Gastroesophageal sphincter (tissue), 4 donors: ENCODE measurements at regions not wholly inside any gene's neighbourhood (a gene's known extent, or its start where the extent isn't known, plus 50 kb on each side); places are given as distances from the start of the nearest gene placed in this dataset.

Source experiments
- ATAC-seq: fragments of 150-250 bp; one replicate; pipeline ENCODE4 v1.9.1; 2016; ENCODE audit warnings: mild to moderate bottlenecking, moderate library complexity
- H3K27ac ChIP-seq, 4 donors: fragments of 200-600 bp; sonication (generic) in 3 of 4; 1 replicate in 3 of 4; 2 replicates in 1 of 4; pipeline ENCODE4 v1.5.1; 2016 to 2019
- H3K27me3 ChIP-seq: fragments of 200-600 bp; sonication (generic); one replicate; pipeline ENCODE4 v1.5.1; 2019
- H3K36me3 ChIP-seq, 2 donors: fragments of 200-600 bp; sonication (generic); one replicate each; pipeline ENCODE4 v1.5.1; 2019; ENCODE audit warnings: control low read depth in 1 of 2
- H3K4me1 ChIP-seq, 3 donors: fragments of 200-600 bp; sonication (generic); 1 replicate in 2 of 3; 2 replicates in 1 of 3; pipeline ENCODE4 v1.5.1; 2016 to 2019; ENCODE audit warnings: control low read depth in 2 of 3
- H3K4me3 ChIP-seq, 2 donors: fragments of 200-600 bp; sonication (generic); one replicate each; pipeline ENCODE4 v1.5.1; 2019; ENCODE audit warnings: mild to moderate bottlenecking in 1 of 2, moderate library complexity in 1 of 2
- H3K9me3 ChIP-seq, 3 donors: fragments of 200-600 bp; sonication (generic); one replicate each; pipeline ENCODE4 v1.5.1; 2017 to 2019; ENCODE audit warnings: control low read depth in 2 of 3
- CTCF ChIP-seq, 4 experiments: fragments of 200-600 bp in 2 of 4; fragments of 450-650 bp in 2 of 4; sonication (generic) in 1 of 4; IDR thresholded peaks; one replicate each; pipeline ENCODE4 v1.5.1; 2017 to 2019; ENCODE audit warnings: antibody characterized with exemption in 4 of 4, mild to moderate bottlenecking in 2 of 4, moderate library complexity in 2 of 4
- EP300 ChIP-seq: sonication (generic); formaldehyde crosslinking; IDR thresholded peaks from one replicate; pipeline ENCODE4 v1.6.1; 2017; ENCODE audit warnings: antibody characterized with exemption, mild to moderate bottlenecking
- POLR2A ChIP-seq, 2 donors: fragments of 450-650 bp; IDR thresholded peaks; one replicate each; pipeline ENCODE4 v1.6.1; 2017; ENCODE audit warnings: antibody characterized with exemption in 2 of 2, mild to moderate bottlenecking in 2 of 2, moderate library complexity in 1 of 2
- POLR2AphosphoS5 ChIP-seq: sonication (generic); formaldehyde crosslinking; IDR thresholded peaks from one replicate; pipeline ENCODE4 v1.6.1; 2017; ENCODE audit warnings: antibody characterized with exemption
- WGBS, 2 donors: methylation state at CpG; one replicate each; pipeline ENCODE4 v1.1.5; 2018; ENCODE audit warnings: low coverage in 1 of 2; 5-methylcytosine and 5-hydroxymethylcytosine counted together

- no peak overlapping the region for H3K27ac ChIP-seq
- H3K36me3 ChIP-seq, result no peaks in the 10 kb centered on the region
- ATAC-seq, result no peak
- H3K4me3 ChIP-seq, result no peak overlapping the region
- no peaks in the 10 kb centered on the region for H3K27me3 ChIP-seq
- TF ChIP-seq POLR2AphosphoS5 (no peak), EP300 (no peak), POLR2A (IDR thresholded peaks at IDR 0.05) (no peak), CTCF (IDR thresholded peaks at IDR 0.05) (no peak)
- H3K4me1 ChIP-seq, result peaks cover 0 to 5% (median 0%) of the 10 kb centered on the region in 3 donors
- no peaks in the 10 kb centered on the region for H3K9me3 ChIP-seq
Measured at GRCh38 chr6:3981917-3982316, 97.0 kb downstream of the FAM217A start.

- no peak for ATAC-seq
- no peak for TF ChIP-seq CTCF (IDR thresholded peaks at IDR 0.05)
- no peak for TF ChIP-seq POLR2A (IDR thresholded peaks at IDR 0.05)
- no peak for TF ChIP-seq EP300
- no peak for TF ChIP-seq POLR2AphosphoS5
- Histone ChIP-seq H3K4me3 (no peak overlapping the region), H3K27ac (no peak overlapping the region), H3K9me3 (no peaks in the 10 kb centered on the region), H3K27me3 (no peaks in the 10 kb centered on the region), H3K4me1 (no peaks in the 10 kb centered on the region), H3K36me3 (no peaks in the 10 kb centered on the region)
- 88 to 90% methylated on average over 1 to 2 of the region's 2 CpGs for WGBS, 2 donors
Measured at GRCh38 chr6:3983778-3984177, 95.2 kb downstream of the FAM217A start.

GRCh38 chr6:3984494-3984893, 94.4 kb downstream of the FAM217A start:
- no peak for TF ChIP-seq POLR2A (IDR thresholded peaks at IDR 0.05)
- TF ChIP-seq CTCF (IDR thresholded peaks at IDR 0.05), result no peak
- TF ChIP-seq EP300, result no peak
- TF ChIP-seq POLR2AphosphoS5, result no peak
- Histone ChIP-seq H3K9me3 (no peaks in the 10 kb centered on the region), H3K4me1 (no peaks in the 10 kb centered on the region), H3K27ac (no peak overlapping the region), H3K36me3 (no peaks in the 10 kb centered on the region), H3K4me3 (no peak overlapping the region), H3K27me3 (no peaks in the 10 kb centered on the region)
- 85 to 90% methylated on average over 5 of the region's 5 CpGs for WGBS, 2 donors
- no peak for ATAC-seq

GRCh38 chr6:3986241-3986640, 92.7 kb downstream of the FAM217A start:
- H3K27ac ChIP-seq, result no peak overlapping the region
- H3K9me3 ChIP-seq, result no peaks in the 10 kb centered on the region
- H3K27me3 ChIP-seq, result no peaks in the 10 kb centered on the region
- peaks cover 0 to 16% (median 4%) of the 10 kb centered on the region in 3 donors for H3K4me1 ChIP-seq
- 89% methylated on average over 2 to 3 of the region's 3 CpGs for WGBS, 2 donors
- TF ChIP-seq POLR2AphosphoS5 (no peak), EP300 (no peak), CTCF (IDR thresholded peaks at IDR 0.05) (no peak), POLR2A (IDR thresholded peaks at IDR 0.05) (no peak)
- ATAC-seq, result no peak
- H3K4me3 ChIP-seq, result no peak overlapping the region
- H3K36me3 ChIP-seq, result no peaks in the 10 kb centered on the region

- no peaks in the 10 kb centered on the region for H3K9me3 ChIP-seq
- no peak for ATAC-seq
- H3K4me3 ChIP-seq, result no peak overlapping the region
- H3K27ac ChIP-seq, result no peak overlapping the region
- no peaks in the 10 kb centered on the region for H3K27me3 ChIP-seq
- no peaks in the 10 kb centered on the region for H3K36me3 ChIP-seq
- H3K4me1 ChIP-seq, result peaks cover 0 to 17% (median 5%) of the 10 kb centered on the region in 3 donors
- 30 to 62% methylated on average over 3 of the region's 3 CpGs for WGBS, 2 donors
- TF ChIP-seq EP300, result no peak
- no peak for TF ChIP-seq POLR2A (IDR thresholded peaks at IDR 0.05)
- TF ChIP-seq POLR2AphosphoS5, result no peak
- TF ChIP-seq CTCF (IDR thresholded peaks at IDR 0.05), result no peak
Measured at GRCh38 chr6:3987053-3987452, 91.9 kb downstream of the FAM217A start.
